ENCODE measurements at regions not wholly inside any gene's neighbourhood (a gene's known extent, or its start where the extent isn't known, plus 50 kb on each side); places are given as distances from the start of the nearest gene placed in this dataset.

- TF ChIP-seq CTCF (IDR thresholded peaks at IDR 0.05; ENCODE audit: insufficient read depth, low read depth, low read length, missing control alignments), result no peak
- no peak overlapping the region for H3K4me3 ChIP-seq (ENCODE audit: low read depth, low read length)
- DNase-seq (ENCODE audit: low read depth), result no peak
Observed at GRCh38 chr7:28310460-28310848, 101.9 kb upstream of the CREB5 start.

- TF ChIP-seq CTCF (IDR thresholded peaks at IDR 0.05; ENCODE audit: insufficient read depth, low read depth, low read length, missing control alignments), result no peak
- no peak for DNase-seq (ENCODE audit: low read depth)
- no peak overlapping the region for H3K4me3 ChIP-seq (ENCODE audit: low read depth, low read length)
Observed at GRCh38 chr7:28311670-28312069, 100.6 kb upstream of the CREB5 start.

GRCh38 chr7:28312948-28313347, 99.4 kb upstream of the CREB5 start:
- H3K4me3 ChIP-seq (ENCODE audit: low read depth, low read length), result no peak overlapping the region
- TF ChIP-seq CTCF (IDR thresholded peaks at IDR 0.05; ENCODE audit: insufficient read depth, low read depth, low read length, missing control alignments), result no peak
- no peak for DNase-seq (ENCODE audit: low read depth)

GRCh38 chr7:28314841-28315240, 97.5 kb upstream of the CREB5 start:
- no peak for TF ChIP-seq CTCF (IDR thresholded peaks at IDR 0.05; ENCODE audit: insufficient read depth, low read depth, low read length, missing control alignments)
- no peak overlapping the region for H3K4me3 ChIP-seq (ENCODE audit: low read depth, low read length)
- DNase-seq (ENCODE audit: low read depth), result no peak

GRCh38 chr7:28315565-28316410, 96.5 kb upstream of the CREB5 start:
- DNase-seq (ENCODE audit: low read depth), result no peak
- TF ChIP-seq CTCF (IDR thresholded peaks at IDR 0.05; ENCODE audit: insufficient read depth, low read depth, low read length, missing control alignments), result no peak

GRCh38 chr7:28316489-28316888, 95.8 kb upstream of the CREB5 start:
- TF ChIP-seq CTCF (IDR thresholded peaks at IDR 0.05; ENCODE audit: insufficient read depth, low read depth, low read length, missing control alignments), result no peak

More at GRCh38 chr7:28315565-28316410, 96.5 kb upstream of the CREB5 start:
- H3K4me3 ChIP-seq (ENCODE audit: low read depth, low read length), result no peak overlapping the region

More at GRCh38 chr7:28316489-28316888, 95.8 kb upstream of the CREB5 start:
- DNase-seq (ENCODE audit: low read depth), result no peak
- no peak overlapping the region for H3K4me3 ChIP-seq (ENCODE audit: low read depth, low read length)
